Islet precursor cell (in vitro differentiated cells): ENCODE measurements at regions not wholly inside any gene's neighbourhood (a gene's known extent, or its start where the extent isn't known, plus 50 kb on each side); places are given as distances from the start of the nearest gene placed in this dataset.
"Not testable (repeated sequence)": the region's sequence is repeated elsewhere in the genome, so short reads cannot be mapped to it uniquely, and the experiment has no call there.

ENCODE experiments used
- DNase-seq: peaks from one replicate; pipeline ENCODE4 v3.0.0-alpha.2; 2018

- DNase-seq = no peak
Observed at GRCh38 chr3:72529081-72529480, 319.2 kb downstream of the SHQ1 start.

- DNase-seq = no peak
Observed at GRCh38 chr3:72523429-72524151, 324.7 kb downstream of the SHQ1 start.

DNA sequence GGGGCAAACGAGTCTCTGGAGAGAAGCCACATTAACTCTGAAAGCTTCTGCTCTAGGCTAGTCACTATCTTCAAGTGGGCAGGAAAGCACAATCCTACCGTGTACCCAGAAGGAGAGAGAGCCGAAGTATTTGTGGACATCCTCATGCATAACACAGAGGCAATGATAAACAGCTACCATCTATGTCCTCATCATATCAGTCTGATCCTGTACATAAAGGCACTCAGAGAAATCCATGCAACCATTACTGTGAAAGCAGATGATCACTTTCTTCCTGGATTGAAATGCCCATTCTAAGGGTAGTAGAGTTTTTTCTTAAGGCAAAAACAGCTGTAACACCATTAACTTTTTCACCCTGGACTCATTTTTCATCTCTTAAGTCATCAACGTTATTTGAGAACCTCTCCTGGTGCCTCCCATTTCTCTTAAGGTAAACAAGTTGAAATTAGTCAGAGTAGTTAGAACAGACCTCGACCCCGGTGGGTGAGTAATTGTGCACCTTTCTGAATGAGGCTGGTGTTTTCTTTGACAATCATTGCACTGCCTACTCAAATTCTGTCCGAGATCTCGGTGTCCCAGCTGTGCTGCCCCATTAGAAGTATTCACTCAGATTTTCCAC, 327.4 kb downstream of the SHQ1 start:
- DNase-seq = no peak

GRCh38 chr3:72519946-72520604, 328.2 kb downstream of the SHQ1 start:
- no peak for DNase-seq

DNA sequence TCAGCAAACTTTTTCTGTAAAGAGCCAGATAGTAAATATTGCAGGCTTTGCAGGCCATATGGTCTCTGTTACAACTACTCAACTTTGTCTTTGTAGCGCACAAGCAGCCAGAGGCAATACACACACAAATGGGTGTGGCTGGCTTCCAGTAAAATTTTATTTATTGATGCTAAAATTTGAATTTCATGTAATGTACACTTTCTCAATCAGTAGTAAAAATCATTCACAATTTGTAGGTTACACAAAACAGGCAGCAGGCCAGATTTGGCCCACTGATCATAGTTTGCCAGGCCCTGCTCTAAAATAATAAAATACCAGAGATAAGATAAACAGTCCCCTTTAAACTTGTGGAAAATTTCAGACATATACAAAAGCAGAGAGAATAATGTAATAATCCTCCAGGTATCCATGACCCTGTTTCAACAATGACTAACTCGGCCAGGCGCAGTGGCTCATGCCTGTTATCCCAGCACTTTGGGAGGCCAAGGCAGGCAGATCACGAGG, 330.3 kb downstream of the SHQ1 start:
- DNase-seq = no peak

- no peak for DNase-seq
Observed at GRCh38 chr3:72517336-72517735, 330.9 kb downstream of the SHQ1 start.

DNA sequence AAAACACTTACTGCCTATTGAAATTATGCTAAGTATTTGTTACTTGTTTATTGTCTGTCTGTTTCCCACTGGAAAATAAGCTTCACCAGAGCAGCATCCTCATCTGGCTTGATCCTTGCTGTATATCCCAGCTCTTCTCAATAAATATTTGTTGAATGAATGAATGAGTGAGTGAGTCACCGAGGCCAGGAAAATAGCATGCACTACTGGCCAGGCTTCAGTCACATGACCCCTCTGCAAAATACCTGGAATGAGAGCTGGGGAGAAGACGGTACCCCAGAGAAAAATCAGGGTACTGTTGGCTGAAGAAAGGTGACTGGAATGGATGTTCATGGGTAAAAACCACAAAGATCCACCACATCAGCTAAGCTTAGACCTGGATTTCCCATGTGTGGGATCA, 331.9 kb downstream of the SHQ1 start:
- no peak for DNase-seq

DNA sequence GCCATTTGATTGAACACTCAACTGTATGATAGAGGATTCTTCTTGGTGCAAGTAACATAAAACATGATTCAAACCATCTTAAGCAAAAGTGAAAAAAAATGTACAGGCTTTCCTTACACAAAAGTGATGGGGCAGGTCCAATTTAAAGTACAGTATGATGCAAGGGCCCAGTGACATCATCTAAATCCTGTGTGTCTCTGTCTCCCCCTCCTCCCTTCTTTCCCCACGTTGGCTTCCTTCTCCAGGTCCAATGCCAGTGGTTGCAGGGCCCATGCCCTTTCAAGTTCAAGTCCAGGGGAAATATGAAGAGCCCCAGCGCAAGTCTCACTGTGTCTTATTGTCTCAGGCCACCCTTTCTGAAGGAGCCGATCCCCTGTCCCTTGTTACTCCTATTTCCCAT, 332.3 kb downstream of the SHQ1 start:
- no peak for DNase-seq

DNA sequence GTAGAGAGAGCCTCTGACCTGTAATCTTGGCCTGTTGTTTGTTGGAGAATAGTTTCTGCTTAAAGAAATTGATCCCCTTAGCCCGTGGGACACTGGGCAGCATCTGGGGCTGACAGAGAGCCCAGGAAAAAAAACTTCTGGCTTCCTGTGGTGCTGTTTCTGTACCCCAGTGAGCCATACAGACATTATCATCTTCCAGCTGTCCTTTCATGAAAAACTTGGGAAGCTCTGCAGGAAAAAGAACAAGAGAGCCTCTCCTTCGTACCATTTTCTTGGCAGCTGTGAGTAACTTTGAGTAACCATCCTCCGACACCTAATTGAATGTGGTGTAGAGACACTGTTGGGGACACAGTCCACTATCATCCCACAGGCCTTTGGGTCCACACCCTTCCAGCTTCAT, 333.0 kb downstream of the SHQ1 start:
- no peak for DNase-seq

DNA sequence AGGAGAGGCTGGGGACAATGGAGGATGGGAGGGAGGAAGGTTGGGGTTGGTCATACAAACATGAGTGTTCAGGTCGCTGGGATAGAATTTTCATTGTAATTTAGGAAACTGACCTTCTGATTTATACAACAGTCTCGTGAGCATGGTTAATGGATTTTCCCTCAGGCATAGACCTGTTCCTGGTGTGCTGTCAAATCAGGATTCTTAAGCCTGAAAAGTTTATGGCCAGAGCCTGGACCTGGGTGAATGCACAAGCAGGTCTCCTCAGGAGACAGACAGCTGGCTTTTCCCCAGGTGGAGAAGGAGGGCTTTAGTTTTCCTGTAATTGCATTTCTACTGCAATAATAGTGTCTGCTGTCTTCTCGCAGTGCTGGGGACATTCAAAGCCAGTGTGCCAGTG, 338.0 kb downstream of the SHQ1 start:
- DNase-seq = peak; percentile 63

- no peak for DNase-seq
Observed at GRCh38 chr3:72505539-72506405, 342.5 kb downstream of the SHQ1 start.

DNA sequence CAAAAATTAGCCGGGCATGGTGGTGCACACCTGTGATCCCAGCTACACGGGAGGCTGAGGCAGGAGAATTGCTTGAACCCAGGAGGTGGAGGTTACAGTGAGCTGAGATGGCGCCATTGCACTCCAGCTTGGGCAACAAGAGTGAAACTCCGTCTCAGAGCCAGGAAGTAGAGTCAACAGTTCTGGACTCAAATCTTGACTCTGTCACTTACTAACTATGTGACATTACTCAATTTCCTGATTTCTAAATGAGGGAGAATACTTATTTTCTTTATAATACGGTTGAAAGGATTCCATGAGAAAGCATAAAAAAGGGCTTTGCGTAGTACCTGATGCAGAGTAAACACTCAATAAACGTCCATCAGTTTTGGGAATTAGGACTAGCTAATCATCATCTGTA, 350.7 kb downstream of the SHQ1 start:
- not testable (repeated sequence) for DNase-seq

- no peak for DNase-seq
Observed at GRCh38 chr3:72496051-72496670, 352.1 kb downstream of the SHQ1 start.

DNA sequence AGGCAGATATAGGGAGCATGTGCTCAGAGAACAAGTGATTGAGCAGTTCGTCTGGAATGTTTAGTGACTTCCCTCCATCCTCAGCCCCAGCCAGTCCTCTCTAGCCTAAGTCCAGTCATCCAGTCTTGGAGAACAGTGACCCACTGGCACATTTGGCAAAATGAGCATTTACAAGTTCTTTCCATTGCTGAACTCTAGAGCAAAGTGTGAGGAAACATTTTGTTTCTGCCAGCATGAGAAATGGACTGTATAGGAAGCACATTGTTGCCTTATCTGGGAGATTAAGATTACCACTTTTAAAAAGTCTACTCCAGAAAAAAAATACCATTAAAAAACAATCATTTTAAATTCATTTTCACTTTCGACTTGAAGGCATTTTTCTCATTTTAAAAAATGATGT, 353.6 kb downstream of the SHQ1 start:
- no peak for DNase-seq

GRCh38 chr3:72494130-72494529, 354.1 kb downstream of the SHQ1 start:
- no peak for DNase-seq

DNA sequence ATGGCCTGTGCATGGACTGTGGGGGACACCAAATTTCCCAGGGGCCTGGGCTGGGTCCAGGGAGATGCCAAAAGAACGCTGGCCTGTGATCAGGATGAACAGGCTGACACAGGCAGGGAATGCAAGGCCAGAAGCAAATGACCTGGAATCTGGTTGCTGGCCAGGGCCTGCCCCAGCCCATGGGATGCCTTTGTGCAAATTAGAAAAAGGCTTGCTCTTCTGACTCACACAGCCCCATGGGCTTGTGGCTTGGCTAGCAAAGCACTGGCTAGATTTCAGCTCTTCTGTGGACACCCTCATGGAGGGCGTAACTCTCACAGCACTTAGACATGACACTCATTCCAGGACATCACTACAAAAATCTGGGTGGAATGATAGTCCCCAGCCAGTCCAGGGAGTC, 356.0 kb downstream of the SHQ1 start:
- DNase-seq = peak; percentile 95

GRCh38 chr3:72490688-72491435, 357.4 kb downstream of the SHQ1 start:
- DNase-seq = peak; percentile 94

GRCh38 chr3:72489901-72490300, 358.3 kb downstream of the SHQ1 start:
- no peak for DNase-seq

DNA sequence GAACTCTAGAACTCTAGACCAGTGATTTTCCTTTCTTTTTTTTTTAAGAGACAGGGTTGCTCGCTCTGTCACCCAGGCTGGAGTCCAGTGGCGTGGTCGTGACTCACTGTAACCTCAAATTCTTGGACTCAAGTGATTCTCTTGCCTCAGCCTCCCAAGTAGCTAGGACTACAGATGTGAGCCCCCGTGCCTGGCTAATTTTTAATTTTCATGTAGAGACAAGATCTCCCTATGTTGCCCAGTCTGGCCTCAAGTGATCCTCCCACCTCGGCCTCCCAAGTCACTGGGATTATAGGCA, 359.6 kb downstream of the SHQ1 start:
- peak; percentile 76 for DNase-seq

DNA sequence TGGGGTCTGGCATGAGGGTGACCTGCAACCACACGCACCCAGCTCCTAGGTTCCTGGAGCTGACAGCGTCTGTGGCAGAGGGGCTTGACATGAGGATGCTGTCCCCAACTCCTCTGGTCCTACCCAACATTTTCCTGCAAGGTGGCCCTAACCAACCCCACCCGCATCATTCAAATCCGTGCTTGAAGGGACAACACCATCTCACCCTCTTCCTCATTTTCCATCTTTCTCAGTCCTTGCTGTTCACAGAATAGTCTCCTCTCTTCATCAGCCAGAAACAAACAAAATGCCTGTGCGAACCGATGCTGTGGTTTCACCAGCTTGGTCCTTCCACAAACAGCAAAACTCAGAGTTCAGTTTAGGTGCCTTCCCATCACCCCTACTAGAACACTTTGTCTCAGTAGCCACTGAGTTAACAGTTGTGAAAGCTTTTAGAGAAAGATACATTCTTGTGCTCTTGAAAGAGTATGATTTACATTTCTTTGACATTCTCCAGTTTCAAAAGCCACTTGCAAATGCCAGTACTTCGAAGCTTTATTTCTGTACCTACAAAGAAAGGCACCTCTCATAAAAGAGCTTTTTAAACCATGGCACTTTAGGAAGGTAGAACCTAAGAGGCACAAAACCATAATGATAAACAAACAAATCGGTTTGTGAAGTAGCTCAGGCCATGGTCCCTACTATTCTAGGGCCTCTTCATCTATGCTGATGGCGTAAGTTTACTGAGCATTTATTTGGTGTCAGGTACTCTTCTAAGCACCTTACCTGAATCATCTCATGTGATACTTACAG, 360.1 kb downstream of the SHQ1 start:
- no peak for DNase-seq

- DNase-seq = peak; percentile 99
Observed at GRCh38 chr3:72487078-72487765, 361.0 kb downstream of the SHQ1 start.
